ENCODE measurements at regions not wholly inside any gene's neighbourhood (a gene's known extent, or its start where the extent isn't known, plus 50 kb on each side); places are given as distances from the start of the nearest gene placed in this dataset.

- DNase-seq, result no peak
Observed at GRCh38 chr18:37663446-37663845, 97.8 kb upstream of the CELF4 start.

- DNase-seq, result no peak
Observed at GRCh38 chr18:37662546-37663339, 97.1 kb upstream of the CELF4 start.

GRCh38 chr18:37662099-37662498 lies 96.5 kb upstream of the CELF4 start:
- DNase-seq, result no peak

- DNase-seq, result no peak
Observed at GRCh38 chr18:37661478-37661877, 95.9 kb upstream of the CELF4 start.

GRCh38 chr18:37661061-37661460 lies 95.5 kb upstream of the CELF4 start:
- no peak for DNase-seq

- DNase-seq, result no peak
Observed at GRCh38 chr18:37660658-37661057, 95.1 kb upstream of the CELF4 start.

GRCh38 chr18:37659906-37660305 lies 94.3 kb upstream of the CELF4 start:
- DNase-seq, result no peak

GRCh38 chr18:37658894-37659293 lies 93.3 kb upstream of the CELF4 start:
- DNase-seq, result no peak

- DNase-seq, result no peak
Observed at GRCh38 chr18:37657493-37657892, 91.9 kb upstream of the CELF4 start.

- no peak for DNase-seq
Observed at GRCh38 chr18:37654731-37655369, 89.3 kb upstream of the CELF4 start.

GRCh38 chr18:37654034-37654433 lies 88.4 kb upstream of the CELF4 start:
- no peak for DNase-seq

- no peak for DNase-seq
Observed at GRCh38 chr18:37653618-37654017, 88.0 kb upstream of the CELF4 start.

GRCh38 chr18:37649930-37650329 lies 84.3 kb upstream of the CELF4 start:
- no peak for DNase-seq

GRCh38 chr18:37649416-37649815 lies 83.8 kb upstream of the CELF4 start:
- DNase-seq, result no peak

GRCh38 chr18:37641573-37641972 lies 76.0 kb upstream of the CELF4 start:
- DNase-seq, result no peak

- no peak for DNase-seq
Observed at GRCh38 chr18:37640504-37640903, 74.9 kb upstream of the CELF4 start.

- no peak for DNase-seq
Observed at GRCh38 chr18:37639846-37640245, 74.2 kb upstream of the CELF4 start.

GRCh38 chr18:37637478-37637850 lies 71.9 kb upstream of the CELF4 start:
- no peak for DNase-seq

- DNase-seq, result no peak
Observed at GRCh38 chr18:37636831-37637477, 71.4 kb upstream of the CELF4 start.

GRCh38 chr18:37634516-37634915 lies 68.9 kb upstream of the CELF4 start:
- no peak for DNase-seq

GRCh38 chr18:37631422-37631821 lies 65.8 kb upstream of the CELF4 start:
- no peak for DNase-seq

- no peak for DNase-seq
Observed at GRCh38 chr18:37630334-37630733, 64.7 kb upstream of the CELF4 start.

- DNase-seq, result no peak
Observed at GRCh38 chr18:37628470-37629220, 63.0 kb upstream of the CELF4 start.

All from central memory CD4-positive, alpha-beta T cell (primary cell).